Heart right ventricle (tissue), 16 donors: ENCODE measurements at regions not wholly inside any gene's neighbourhood (a gene's known extent, or its start where the extent isn't known, plus 50 kb on each side); places are given as distances from the start of the nearest gene placed in this dataset.

Experiments used
- ATAC-seq, 8 donors: fragments of 200-7000 bp; cut with Tn5 transposase; one replicate each; pipeline ENCODE4 v1.9.1; 2020; ENCODE audit warnings: mild to moderate bottlenecking in 8 of 8, moderate library complexity in 8 of 8, moderate number of reproducible peaks in 1 of 8
- DNase-seq, 2 donors: peaks; one replicate each; pipeline ENCODE4 v3.0.0-alpha.2; 2020
- H3K27ac ChIP-seq, 10 donors: fragments of 200-600 bp; sonication (generic) in 2 of 10; one replicate each; pipeline versions ENCODE4 v1.5.0 to v1.8.0; 2020 to 2022; ENCODE audit warnings: mild to moderate bottlenecking in 3 of 10
- H3K27me3 ChIP-seq, 7 donors: fragments of 200-600 bp; one replicate each; pipeline ENCODE4 v1.8.0; 2021 to 2022; ENCODE audit warnings: mild to moderate bottlenecking in 2 of 7
- H3K36me3 ChIP-seq, 9 donors: fragments of 200-600 bp; sonication (generic) in 1 of 9; one replicate each; pipeline versions ENCODE4 v1.5.0 to v1.8.0; 2020 to 2022; ENCODE audit warnings: mild to moderate bottlenecking in 2 of 9
- H3K4me1 ChIP-seq, 9 donors: fragments of 200-600 bp; sonication (generic) in 1 of 9; one replicate each; pipeline versions ENCODE4 v1.5.0 to v1.8.0; 2020 to 2022; ENCODE audit warnings: mild to moderate bottlenecking in 4 of 9
- H3K4me3 ChIP-seq, 10 donors: fragments of 200-600 bp; sonication (generic) in 2 of 10; one replicate each; pipeline versions ENCODE4 v1.5.0 to v1.8.0; 2020 to 2022; ENCODE audit warnings: mild to moderate bottlenecking in 7 of 10, moderate library complexity in 2 of 10
- H3K9me3 ChIP-seq, 11 donors: fragments of 200-600 bp in 10 of 11; sonication (generic) in 2 of 11; one replicate each; pipeline versions ENCODE4 v1.5.0 to v1.8.0; 2013 to 2022; ENCODE audit warnings: mild to moderate bottlenecking in 2 of 11, control low read depth in 1 of 11, moderate library complexity in 1 of 11
- WGBS, 2 donors: extraction: QIAGEN DNeasy Blood & Tissue Kit; methylation state at CpG; one replicate each; pipeline ENCODE4 v1.1.7; 2013; ENCODE audit warnings: inconsistent platforms in 1 of 2; 5-methylcytosine and 5-hydroxymethylcytosine counted together
- intact Hi-C, 10 donors: fragments of 100-400 bp; cut with DNase I; formaldehyde crosslinking; loops; one replicate each; pipeline versions ENCODE4 v1.11.1 to v1.14.2; 2022
- TF ChIP-seq, protein P1 (sequence below), 9 donors: fragments of 200-600 bp; sonication (generic) in 2 of 9; IDR thresholded peaks; one replicate each; pipeline versions ENCODE4 v1.5.0 to v1.8.0; 2021 to 2022; ENCODE audit warnings: antibody characterized with exemption in 9 of 9, mild to moderate bottlenecking in 5 of 9, moderate library complexity in 1 of 9
- donor health status: Arrhythmogenic right ventricular cardiomyopathy.
- donor health status: ischemic (EF 13 %, LVEDD 7.1; RV severe dilation, severe dysfunction).
- donor health status: healthy with polysubstance abuse.
- donor health status: DM: no; HTN: yes; CAD: no.
- donor health status: DM: no; HTN: no; CAD: no.
- donor health status: ischemic (EF 25% LVEDD 6.9; RV normal size, moderate dysfunction).
- donor health status: ischemic (EF 25% LVEDD 5.7; RV mildly dilated, moderate dysfunction).
- donor health status: healthy.
- donor health status: DM: yes; HTN: yes; CAD: no.
- donor health status: Ischemic cardiomyopathy.
- donor health status: ischemic (EF 35%, LVEDD 5.7; RV mildly dilated, moderate dysfunction).
- donor health status: nonischemic (EF 11% LVEDD 7.7; RV severe dilation, severe dysfunction).
- donor health status: DM: yes; HTN: yes; CAD: no.
- donor health status: PGD.
- donor health status: ischemic (EF 29% LVEDD 5.4; RV normal size, mild dysfunction).
- donor health status: nonischemic (EF 23%, LVEDD 6.1; RV moderate dilation, normal function).

DNA sequence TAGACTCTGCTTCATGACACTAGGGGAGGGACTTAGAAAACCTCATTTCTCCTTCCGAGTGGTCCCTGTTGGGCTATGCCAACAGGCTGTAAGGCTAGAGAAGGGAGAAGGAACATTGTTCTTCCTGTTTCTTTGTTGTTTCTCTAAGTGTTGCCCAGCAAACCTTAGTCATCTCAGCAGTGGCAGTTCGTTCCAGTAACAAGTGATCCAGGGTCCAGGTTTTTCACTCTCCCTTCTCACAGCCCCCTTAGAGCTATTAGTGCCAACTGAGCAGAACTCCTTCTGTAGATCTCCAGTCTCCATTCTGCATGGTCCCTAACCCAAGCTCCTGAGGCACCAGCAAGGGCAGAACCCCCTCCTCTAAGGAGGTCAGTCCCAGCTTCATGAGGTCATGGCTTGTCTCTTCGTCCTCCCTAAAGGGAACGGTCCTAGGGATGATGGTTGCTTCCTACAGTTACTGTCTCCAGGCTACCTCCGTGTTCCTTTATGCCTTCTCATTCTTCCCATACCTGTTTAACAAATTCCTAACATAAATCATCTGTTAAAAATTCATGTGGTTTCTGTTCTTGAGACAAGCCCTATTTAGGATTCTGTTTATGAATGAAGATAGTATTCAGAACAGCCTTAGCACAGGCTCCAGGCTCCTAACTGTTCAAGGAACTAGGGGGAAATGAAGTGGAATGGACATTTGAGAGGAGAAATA, 168.6 kb upstream of the UBASH3B start:
- 85 to 87% methylated on average over 5 of the region's 5 CpGs for WGBS, 2 donors
- Histone ChIP-seq H3K27me3 (no peaks in the 10 kb centered on the region), H3K4me1 (peaks cover 0 to 15% (median 11%) of the 10 kb centered on the region in 9 donors), H3K36me3 (no peaks in the 10 kb centered on the region), H3K9me3 (peaks cover 0 to 37% (median 23%) of the 10 kb centered on the region in 11 donors), H3K4me3 (no peak overlapping the region), H3K27ac (no peak overlapping the region)
- DNase-seq (no peak), ATAC-seq (no peak)
- TF ChIP-seq, protein P1, sequence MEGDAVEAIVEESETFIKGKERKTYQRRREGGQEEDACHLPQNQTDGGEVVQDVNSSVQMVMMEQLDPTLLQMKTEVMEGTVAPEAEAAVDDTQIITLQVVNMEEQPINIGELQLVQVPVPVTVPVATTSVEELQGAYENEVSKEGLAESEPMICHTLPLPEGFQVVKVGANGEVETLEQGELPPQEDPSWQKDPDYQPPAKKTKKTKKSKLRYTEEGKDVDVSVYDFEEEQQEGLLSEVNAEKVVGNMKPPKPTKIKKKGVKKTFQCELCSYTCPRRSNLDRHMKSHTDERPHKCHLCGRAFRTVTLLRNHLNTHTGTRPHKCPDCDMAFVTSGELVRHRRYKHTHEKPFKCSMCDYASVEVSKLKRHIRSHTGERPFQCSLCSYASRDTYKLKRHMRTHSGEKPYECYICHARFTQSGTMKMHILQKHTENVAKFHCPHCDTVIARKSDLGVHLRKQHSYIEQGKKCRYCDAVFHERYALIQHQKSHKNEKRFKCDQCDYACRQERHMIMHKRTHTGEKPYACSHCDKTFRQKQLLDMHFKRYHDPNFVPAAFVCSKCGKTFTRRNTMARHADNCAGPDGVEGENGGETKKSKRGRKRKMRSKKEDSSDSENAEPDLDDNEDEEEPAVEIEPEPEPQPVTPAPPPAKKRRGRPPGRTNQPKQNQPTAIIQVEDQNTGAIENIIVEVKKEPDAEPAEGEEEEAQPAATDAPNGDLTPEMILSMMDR (IDR thresholded peaks at IDR 0.05) = no peak
- intact Hi-C loops = no loop called here

DNA sequence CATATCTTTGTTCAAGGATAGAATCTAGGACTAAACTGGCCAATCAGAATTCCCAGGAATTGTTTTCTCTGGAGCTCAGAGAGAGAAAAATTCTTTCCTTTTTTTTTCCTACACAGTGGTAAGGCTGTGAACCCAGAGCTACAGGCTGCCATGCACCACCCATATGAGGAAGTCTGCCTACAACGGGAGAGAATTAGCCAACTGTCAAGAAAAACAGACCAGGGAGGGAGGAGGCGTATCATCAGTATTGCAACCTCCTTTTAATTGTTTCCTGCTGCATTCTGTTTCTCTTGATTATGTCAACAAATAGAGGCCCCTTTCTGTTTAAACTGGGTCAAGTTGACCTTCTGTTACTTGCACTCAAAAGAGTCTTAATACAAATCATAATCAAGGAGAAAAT, 176.5 kb upstream of the UBASH3B start:
- no peaks in the 10 kb centered on the region for H3K36me3 ChIP-seq
- DNase-seq (no peak), ATAC-seq (peak in 1 of 8 donors; percentile 25)
- H3K9me3 ChIP-seq = peaks cover 0 to 26% (median 17%) of the 10 kb centered on the region in 11 donors
- TF ChIP-seq, protein P1 (IDR thresholded peaks at IDR 0.05) = no peak
- intact Hi-C loops = no loop called here
- 50 to 52% methylated on average over 2 of the region's 2 CpGs for WGBS, 2 donors
- H3K4me3 ChIP-seq = no peak overlapping the region
- no peaks in the 10 kb centered on the region for H3K27me3 ChIP-seq
- no peak overlapping the region for H3K27ac ChIP-seq
- peaks cover 0 to 12% (median 0%) of the 10 kb centered on the region in 9 donors for H3K4me1 ChIP-seq

DNA sequence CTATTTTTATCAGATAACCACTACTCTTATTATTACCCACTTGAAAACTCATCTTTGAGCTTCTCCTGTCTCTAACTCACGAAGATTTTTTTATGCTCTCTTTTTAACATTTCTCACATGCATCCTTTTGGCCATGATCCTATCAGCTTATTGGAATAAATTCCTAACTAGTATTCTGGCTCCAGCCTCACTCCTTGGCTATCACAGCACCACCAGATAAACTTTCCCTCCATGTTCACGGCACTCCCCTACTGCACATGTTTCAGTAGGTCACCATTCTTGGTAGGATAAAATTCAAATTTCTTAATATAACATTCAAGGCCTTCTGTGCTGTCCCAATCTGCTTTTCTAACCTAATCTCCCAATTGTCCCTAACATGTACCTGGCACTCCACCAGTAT, 186.6 kb upstream of the UBASH3B start:
- H3K4me1 ChIP-seq = no peaks in the 10 kb centered on the region
- intact Hi-C loops = no loop called here
- H3K4me3 ChIP-seq = no peak overlapping the region
- H3K27ac ChIP-seq = no peak overlapping the region
- H3K9me3 ChIP-seq = peaks cover 0 to 35% (median under 1%) of the 10 kb centered on the region in 11 donors
- DNase-seq (no peak), ATAC-seq (no peak)
- H3K27me3 ChIP-seq = no peaks in the 10 kb centered on the region
- WGBS, 2 donors = 30 to 38% methylated on average over 2 of the region's 2 CpGs
- TF ChIP-seq, protein P1 (IDR thresholded peaks at IDR 0.05) = no peak
- no peaks in the 10 kb centered on the region for H3K36me3 ChIP-seq

DNA sequence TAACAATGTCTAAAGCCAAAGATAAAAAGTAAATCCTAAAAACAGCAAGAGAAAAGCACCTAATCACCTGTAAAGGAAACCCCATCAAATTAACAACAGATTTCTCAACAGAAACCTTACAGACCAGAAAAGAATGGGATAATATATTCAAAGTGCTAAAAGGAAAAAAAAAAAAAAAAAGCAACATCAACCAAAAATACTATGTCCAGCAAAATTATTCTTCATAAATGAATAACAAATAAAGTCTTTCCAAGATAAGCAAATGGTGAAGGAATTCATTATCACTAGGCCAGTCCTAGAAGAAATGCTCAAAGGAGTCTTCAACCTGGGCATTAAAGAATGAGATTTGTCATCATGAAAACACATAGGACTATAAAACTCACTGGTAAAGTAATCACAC, 192.0 kb upstream of the UBASH3B start:
- peaks cover 0 to 58% (median 19%) of the 10 kb centered on the region in 11 donors for H3K9me3 ChIP-seq
- no peaks in the 10 kb centered on the region for H3K4me1 ChIP-seq
- H3K27me3 ChIP-seq = no peaks in the 10 kb centered on the region
- DNase-seq (no peak), ATAC-seq (no peak)
- intact Hi-C loops = no loop called here
- H3K4me3 ChIP-seq = no peak overlapping the region
- TF ChIP-seq, protein P1 (IDR thresholded peaks at IDR 0.05) = no peak
- H3K36me3 ChIP-seq = no peaks in the 10 kb centered on the region
- no peak overlapping the region for H3K27ac ChIP-seq
